ENCODE measurements at regions not wholly inside any gene's neighbourhood (a gene's known extent, or its start where the extent isn't known, plus 50 kb on each side); places are given as distances from the start of the nearest gene placed in this dataset.

DNA sequence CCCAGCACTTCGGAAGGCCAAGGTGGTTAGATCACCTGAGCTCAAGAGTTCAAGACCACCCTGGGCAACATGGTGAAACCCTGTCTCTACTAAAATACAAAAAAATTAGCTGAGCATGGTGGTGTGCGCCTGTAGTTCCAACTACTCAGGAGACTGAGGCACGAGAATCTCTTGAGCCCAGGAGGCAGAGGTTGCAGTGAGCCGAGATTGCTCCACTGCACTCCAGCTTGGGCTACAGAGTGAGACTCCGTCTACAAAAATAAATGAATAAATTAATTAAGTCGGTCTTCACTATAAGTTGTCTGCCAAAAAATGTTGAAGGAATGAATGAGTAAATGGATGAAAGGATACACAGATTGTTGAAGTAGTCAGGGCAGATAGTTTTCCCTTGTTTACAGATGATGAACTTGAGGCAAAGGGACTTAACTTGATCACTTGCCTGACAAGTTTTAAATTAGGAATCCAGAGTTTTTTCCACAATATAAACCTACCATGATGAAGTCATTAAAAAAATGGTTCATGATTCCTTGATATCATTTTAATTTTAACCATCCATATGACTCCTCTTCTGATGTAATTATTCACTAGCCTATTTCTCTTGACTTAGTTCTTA lies 130.8 kb downstream of the TLR5 start:
- CTCF ChIA-PET: no interaction called here
- no peak overlapping the region; the same call in 1 of the 2 replicates for H3K56ac ChIP-seq (ENCODE audit: extremely low read depth, insufficient read depth, low read length)
- intact Hi-C loops (cut with micrococcal nuclease): no loop called here

More for the DNA sequence above, 130.8 kb downstream of the TLR5 start:
- no peak overlapping the region for H3K23ac ChIP-seq (ENCODE audit: low read depth, low read length)
- H3K36me3 ChIP-seq (ENCODE audit: control insufficient read depth, insufficient read depth, low read length): no peaks in the 10 kb centered on the region
- no peak for DNase-seq
- no peak overlapping the region for H2AK5ac ChIP-seq (ENCODE audit: low read depth, low read length)
- no CpG with 5 or more reads among the region's 6 CpGs for WGBS, 2 experiments (ENCODE audit: extremely low coverage in 2 of 2, insufficient read length in 1 of 2)
- H3K4ac ChIP-seq (ENCODE audit: low read depth, low read length): no peak overlapping the region
- no peak overlapping the region for H3K9ac ChIP-seq (ENCODE audit: low read depth, low read length)
- H3K9me1 ChIP-seq (ENCODE audit: insufficient read depth, low read length): no peaks in the 10 kb centered on the region; the same call in 1 of the 2 replicates
- no peak overlapping the region for H2AK9ac ChIP-seq (replicated peaks; ENCODE audit: low read depth, low read length, poor library complexity)
- no peak overlapping the region for H3K14ac ChIP-seq (replicated peaks; ENCODE audit: low read depth, low read length)
- no peaks in the 10 kb centered on the region for H3K79me1 ChIP-seq (ENCODE audit: low read depth in 1 of 2, low read length in 2 of 2)
- H2AFZ ChIP-seq (replicated peaks; ENCODE audit: low read length, poor library complexity): no peak overlapping the region
- 0 out of 2 replicates have a peak, but pooled peaks cover 4% of the 10 kb centered on the region for H3K4me1 ChIP-seq (ENCODE audit: control insufficient read depth, insufficient read depth, low read length)
- no peak overlapping the region for H2BK120ac ChIP-seq (ENCODE audit: low read depth, low read length)
- H4K5ac ChIP-seq (ENCODE audit: low read depth, low read length): no peak overlapping the region
- in situ Hi-C loops (cut with MboI; ENCODE audit: low sequenced_read_pairs) (no loop called here), dilution Hi-C loops (cut with HindIII; ENCODE audit: low sequenced_read_pairs, unreplicated experiment) (no loop called here)
- no peaks in the 10 kb centered on the region for H4K20me1 ChIP-seq (ENCODE audit: insufficient read depth, low read length)
- H4K91ac ChIP-seq (ENCODE audit: insufficient read depth, low read depth, low read length): no peak overlapping the region
- no TSS peak for BruUV-seq (replicated peaks)
- H3K27ac ChIP-seq (ENCODE audit: insufficient read depth, low read length): no peak overlapping the region
- H3K9me3 ChIP-seq (ENCODE audit: control insufficient read depth, insufficient read depth, low read length): no peaks in the 10 kb centered on the region
- H3K4me2 ChIP-seq (ENCODE audit: low read depth, low read length): no peak overlapping the region
- TF ChIP-seq RFX5 (IDR thresholded peaks at IDR 0.05; ENCODE audit: low read depth, low read length) (no peak), CHD1 (IDR thresholded peaks at IDR 0.05; ENCODE audit: low read depth, low read length) (no peak), FOS (IDR thresholded peaks at IDR 0.05; ENCODE audit: low read depth, low read length) (no peak), RAD21 (IDR thresholded peaks at IDR 0.05; ENCODE audit: low read length) (no peak), BHLHE40 (IDR thresholded peaks at IDR 0.05; ENCODE audit: low read depth, low read length) (no peak), RCOR1 (IDR thresholded peaks at IDR 0.05; ENCODE audit: insufficient replicate concordance, low read length) (no peak), MAFK (IDR thresholded peaks at IDR 0.05; ENCODE audit: low read depth, low read length) (no peak), SMC3 (IDR thresholded peaks at IDR 0.05; ENCODE audit: low read depth, low read length) (no peak), CEBPB (IDR thresholded peaks at IDR 0.05; ENCODE audit: low read depth, low read length) (no peak), MXI1 (IDR thresholded peaks at IDR 0.05; ENCODE audit: borderline replicate concordance, low read depth, low read length) (no peak), NFE2L2 (IDR thresholded peaks at IDR 0.05; ENCODE audit: low read depth, low read length) (no peak), MAZ (IDR thresholded peaks at IDR 0.05; ENCODE audit: borderline replicate concordance, low read depth, low read length) (no peak)
- TF ChIP-seq, protein P1, sequence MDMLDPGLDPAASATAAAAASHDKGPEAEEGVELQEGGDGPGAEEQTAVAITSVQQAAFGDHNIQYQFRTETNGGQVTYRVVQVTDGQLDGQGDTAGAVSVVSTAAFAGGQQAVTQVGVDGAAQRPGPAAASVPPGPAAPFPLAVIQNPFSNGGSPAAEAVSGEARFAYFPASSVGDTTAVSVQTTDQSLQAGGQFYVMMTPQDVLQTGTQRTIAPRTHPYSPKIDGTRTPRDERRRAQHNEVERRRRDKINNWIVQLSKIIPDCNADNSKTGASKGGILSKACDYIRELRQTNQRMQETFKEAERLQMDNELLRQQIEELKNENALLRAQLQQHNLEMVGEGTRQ (IDR thresholded peaks at IDR 0.05; ENCODE audit: low read depth, low read length): no peak
- TF ChIP-seq, protein P2, sequence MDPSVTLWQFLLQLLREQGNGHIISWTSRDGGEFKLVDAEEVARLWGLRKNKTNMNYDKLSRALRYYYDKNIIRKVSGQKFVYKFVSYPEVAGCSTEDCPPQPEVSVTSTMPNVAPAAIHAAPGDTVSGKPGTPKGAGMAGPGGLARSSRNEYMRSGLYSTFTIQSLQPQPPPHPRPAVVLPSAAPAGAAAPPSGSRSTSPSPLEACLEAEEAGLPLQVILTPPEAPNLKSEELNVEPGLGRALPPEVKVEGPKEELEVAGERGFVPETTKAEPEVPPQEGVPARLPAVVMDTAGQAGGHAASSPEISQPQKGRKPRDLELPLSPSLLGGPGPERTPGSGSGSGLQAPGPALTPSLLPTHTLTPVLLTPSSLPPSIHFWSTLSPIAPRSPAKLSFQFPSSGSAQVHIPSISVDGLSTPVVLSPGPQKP (IDR thresholded peaks at IDR 0.05; ENCODE audit: borderline replicate concordance, low read depth, low read length): no peak
- TF ChIP-seq, protein P3, sequence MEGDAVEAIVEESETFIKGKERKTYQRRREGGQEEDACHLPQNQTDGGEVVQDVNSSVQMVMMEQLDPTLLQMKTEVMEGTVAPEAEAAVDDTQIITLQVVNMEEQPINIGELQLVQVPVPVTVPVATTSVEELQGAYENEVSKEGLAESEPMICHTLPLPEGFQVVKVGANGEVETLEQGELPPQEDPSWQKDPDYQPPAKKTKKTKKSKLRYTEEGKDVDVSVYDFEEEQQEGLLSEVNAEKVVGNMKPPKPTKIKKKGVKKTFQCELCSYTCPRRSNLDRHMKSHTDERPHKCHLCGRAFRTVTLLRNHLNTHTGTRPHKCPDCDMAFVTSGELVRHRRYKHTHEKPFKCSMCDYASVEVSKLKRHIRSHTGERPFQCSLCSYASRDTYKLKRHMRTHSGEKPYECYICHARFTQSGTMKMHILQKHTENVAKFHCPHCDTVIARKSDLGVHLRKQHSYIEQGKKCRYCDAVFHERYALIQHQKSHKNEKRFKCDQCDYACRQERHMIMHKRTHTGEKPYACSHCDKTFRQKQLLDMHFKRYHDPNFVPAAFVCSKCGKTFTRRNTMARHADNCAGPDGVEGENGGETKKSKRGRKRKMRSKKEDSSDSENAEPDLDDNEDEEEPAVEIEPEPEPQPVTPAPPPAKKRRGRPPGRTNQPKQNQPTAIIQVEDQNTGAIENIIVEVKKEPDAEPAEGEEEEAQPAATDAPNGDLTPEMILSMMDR (conservative IDR thresholded peaks at IDR 0.05; ENCODE audit: low read depth, low read length): no peak
- no peak overlapping the region for H2BK20ac ChIP-seq (ENCODE audit: low read depth, low read length)
- no peak overlapping the region for H4K8ac ChIP-seq (ENCODE audit: low read depth in 2 of 2, low read length in 2 of 2)
- no peak for ATAC-seq (ENCODE audit: low read depth)
- POLR2A ChIA-PET (ENCODE audit: unreplicated experiment): no interaction called here
- no peak overlapping the region for H2BK15ac ChIP-seq (ENCODE audit: low read depth, low read length)
- H2BK5ac ChIP-seq (ENCODE audit: low read depth, low read length, poor library complexity, severe bottlenecking): no peak overlapping the region
- H3K4me3 ChIP-seq (ENCODE audit: insufficient read depth, low read depth, low read length): no peak overlapping the region
- no peak overlapping the region for H3K18ac ChIP-seq (ENCODE audit: low read depth, low read length)
- H3K27me3 ChIP-seq (ENCODE audit: control insufficient read depth, insufficient read depth, low read length): no peaks in the 10 kb centered on the region; the same call in 1 of the 2 replicates
